ENCODE measurements at regions not wholly inside any gene's neighbourhood (a gene's known extent, or its start where the extent isn't known, plus 50 kb on each side); places are given as distances from the start of the nearest gene placed in this dataset.

GRCh38 chr10:108424656-108425055 is 1260.2 kb upstream of the SORCS1 start:
- no peak for DNase-seq (ENCODE audit: low read depth)

GRCh38 chr10:108422286-108422685 is 1257.8 kb upstream of the SORCS1 start:
- DNase-seq (ENCODE audit: low read depth), result no peak

GRCh38 chr10:108421266-108421665 is 1256.8 kb upstream of the SORCS1 start:
- no peak for DNase-seq (ENCODE audit: low read depth)

GRCh38 chr10:108413954-108414353 is 1249.4 kb upstream of the SORCS1 start:
- DNase-seq (ENCODE audit: low read depth), result no peak

GRCh38 chr10:108412323-108412722 is 1247.8 kb upstream of the SORCS1 start:
- DNase-seq (ENCODE audit: low read depth), result no peak

GRCh38 chr10:108411894-108412293 is 1247.4 kb upstream of the SORCS1 start:
- no peak for DNase-seq (ENCODE audit: low read depth)

- no peak for DNase-seq (ENCODE audit: low read depth)
Observed at GRCh38 chr10:108411206-108411605, 1246.7 kb upstream of the SORCS1 start.

GRCh38 chr10:108410236-108410635 is 1245.7 kb upstream of the SORCS1 start:
- DNase-seq (ENCODE audit: low read depth), result no peak

GRCh38 chr10:108409306-108409705 is 1244.8 kb upstream of the SORCS1 start:
- DNase-seq (ENCODE audit: low read depth), result no peak

GRCh38 chr10:108404155-108404554 is 1239.6 kb upstream of the SORCS1 start:
- no peak for DNase-seq (ENCODE audit: low read depth)

- DNase-seq (ENCODE audit: low read depth), result no peak
Observed at GRCh38 chr10:108399465-108399864, 1235.0 kb upstream of the SORCS1 start.

- no peak for DNase-seq (ENCODE audit: low read depth)
Observed at GRCh38 chr10:108393089-108393488, 1228.6 kb upstream of the SORCS1 start.

GRCh38 chr10:108392286-108392685 is 1227.8 kb upstream of the SORCS1 start:
- no peak for DNase-seq (ENCODE audit: low read depth)

GRCh38 chr10:108388706-108389105 is 1224.2 kb upstream of the SORCS1 start:
- DNase-seq (ENCODE audit: low read depth), result no peak

GRCh38 chr10:108385963-108386362 is 1221.5 kb upstream of the SORCS1 start:
- no peak for DNase-seq (ENCODE audit: low read depth)

GRCh38 chr10:108384378-108384777 is 1219.9 kb upstream of the SORCS1 start:
- no peak for DNase-seq (ENCODE audit: low read depth)

GRCh38 chr10:108378779-108379178 is 1214.3 kb upstream of the SORCS1 start:
- DNase-seq (ENCODE audit: low read depth), result no peak

- DNase-seq (ENCODE audit: low read depth), result no peak
Observed at GRCh38 chr10:108375691-108376090, 1211.2 kb upstream of the SORCS1 start.

- no peak for DNase-seq (ENCODE audit: low read depth)
Observed at GRCh38 chr10:108374991-108375390, 1210.5 kb upstream of the SORCS1 start.

GRCh38 chr10:108365541-108365940 is 1201.0 kb upstream of the SORCS1 start:
- DNase-seq (ENCODE audit: low read depth), result no peak

- no peak for DNase-seq (ENCODE audit: low read depth)
Observed at GRCh38 chr10:108363576-108363975, 1199.1 kb upstream of the SORCS1 start.

GRCh38 chr10:108362961-108363360 is 1198.5 kb upstream of the SORCS1 start:
- DNase-seq (ENCODE audit: low read depth), result no peak

- DNase-seq (ENCODE audit: low read depth), result no peak
Observed at GRCh38 chr10:108362296-108362695, 1197.8 kb upstream of the SORCS1 start.

- no peak for DNase-seq (ENCODE audit: low read depth)
Observed at GRCh38 chr10:108360187-108360586, 1195.7 kb upstream of the SORCS1 start.

GRCh38 chr10:108358912-108359311 is 1194.4 kb upstream of the SORCS1 start:
- DNase-seq (ENCODE audit: low read depth), result no peak

Measured in HS-27A (cell line).